Fibroblast of lung (primary cell): ENCODE measurements at regions not wholly inside any gene's neighbourhood (a gene's known extent, or its start where the extent isn't known, plus 50 kb on each side); places are given as distances from the start of the nearest gene placed in this dataset.

ENCODE experiments used
- DNase-seq, 2 donors: peaks; one replicate each; pipeline versions ENCODE4 v3.0.0 to v3.0.0-alpha.2; 2010; ENCODE audit warnings: low read depth in 2 of 2
- H2AFZ ChIP-seq: 2 replicates; pipeline ENCODE4 v1.5.1; 2012; ENCODE audit warnings: low read length, control low read depth, inconsistent platforms
- H3K27ac ChIP-seq: 2 replicates; pipeline ENCODE4 v1.5.1; 2011; ENCODE audit warnings: low read length, control low read depth; ENCODE audit not compliant: insufficient read depth
- H3K27me3 ChIP-seq: 2 replicates; pipeline ENCODE4 v1.5.1; 2011; ENCODE audit warnings: mild to moderate bottlenecking, low read length; ENCODE audit not compliant: control insufficient read depth, insufficient read depth
- H3K36me3 ChIP-seq: 2 replicates; pipeline ENCODE4 v1.5.1; 2011; ENCODE audit warnings: low read length; ENCODE audit not compliant: control insufficient read depth, insufficient read depth
- H3K4me1 ChIP-seq: 2 replicates; pipeline ENCODE4 v1.5.1; 2011; ENCODE audit warnings: low read length; ENCODE audit not compliant: control insufficient read depth, insufficient read depth; ENCODE audit errors: extremely low read depth
- H3K4me2 ChIP-seq: 2 replicates; pipeline ENCODE4 v1.5.1; 2011; ENCODE audit warnings: low read length, control low read depth; ENCODE audit not compliant: insufficient read depth; ENCODE audit errors: extremely low read depth
- H3K4me3 ChIP-seq, 4 experiments: fragments of 200-600 bp in 1 of 4; sonication (generic) in 1 of 4; replicated peaks in 1 of 4; 2 replicates each; pipeline ENCODE4 v1.5.1; 2011 to 2016; ENCODE audit warnings: low read length in 4 of 4, low read depth in 3 of 4, mild to moderate bottlenecking in 3 of 4, control low read depth in 2 of 4, inconsistent platforms in 1 of 4, mixed read lengths in 1 of 4; ENCODE audit not compliant: insufficient read depth in 1 of 4; ENCODE audit errors: control extremely low read depth in 1 of 4
- H3K79me2 ChIP-seq: 2 replicates; pipeline ENCODE4 v1.5.1; 2012; ENCODE audit warnings: mild to moderate bottlenecking, low read length, inconsistent platforms; ENCODE audit not compliant: control insufficient read depth, insufficient read depth
- H3K9ac ChIP-seq: 2 replicates; pipeline ENCODE4 v1.5.1; 2011; ENCODE audit warnings: mild to moderate bottlenecking, low read length, control low read depth; ENCODE audit not compliant: insufficient read depth
- H3K9me3 ChIP-seq: 2 replicates; pipeline ENCODE4 v1.5.1; 2012; ENCODE audit warnings: low read depth, low read length; ENCODE audit not compliant: control insufficient read depth, insufficient read depth
- H4K20me1 ChIP-seq: 2 replicates; pipeline ENCODE4 v1.5.1; 2011; ENCODE audit warnings: low read length; ENCODE audit not compliant: control insufficient read depth, insufficient read depth; ENCODE audit errors: extremely low read depth
- EZH2 ChIP-seq: IDR thresholded peaks from 2 replicates; pipeline ENCODE4 v1.5.1; 2012; ENCODE audit warnings: low read length, control low read depth, mild to moderate bottlenecking; ENCODE audit errors: missing control alignments
- TF ChIP-seq, protein P1 (sequence below), 2 donors: IDR thresholded peaks in 1 of 2; conservative IDR thresholded peaks in 1 of 2; 1 replicate in 1 of 2; 2 replicates in 1 of 2; pipeline ENCODE4 v1.5.1; 2011 to 2012; ENCODE audit warnings: low read length in 2 of 2, control low read depth in 1 of 2, inconsistent platforms in 1 of 2, low read depth in 1 of 2, mild to moderate bottlenecking in 1 of 2

DNA sequence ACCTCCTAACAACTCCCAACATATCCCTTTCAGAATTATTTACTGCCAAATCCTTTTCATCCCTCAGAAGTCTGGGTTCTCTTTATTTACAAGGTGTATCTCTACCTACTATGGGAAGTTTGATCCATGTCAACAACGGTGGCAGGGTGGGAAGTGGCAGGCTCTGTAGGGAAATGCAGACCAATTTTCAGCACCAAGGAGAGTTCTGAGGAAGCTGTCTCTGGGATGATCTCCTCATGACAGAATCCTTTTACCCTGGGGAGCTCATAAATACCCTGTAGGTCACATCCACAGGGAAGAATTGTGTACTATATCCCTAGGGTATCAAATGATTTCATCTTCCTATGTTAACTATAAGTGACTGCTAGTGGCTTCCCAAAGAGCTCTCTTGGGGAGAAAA, 107.8 kb upstream of the NEK6 start:
- Histone ChIP-seq H4K20me1 (no peaks in the 10 kb centered on the region), H2AFZ (no peak overlapping the region), H3K27ac (no peak overlapping the region), H3K9ac (no peak overlapping the region), H3K4me3 (no peak overlapping the region), H3K4me1 (no peaks in the 10 kb centered on the region), H3K9me3 (no peaks in the 10 kb centered on the region), H3K4me2 (no peak overlapping the region), H3K27me3 (no peaks in the 10 kb centered on the region), H3K36me3 (no peaks in the 10 kb centered on the region), H3K79me2 (no peaks in the 10 kb centered on the region)
- TF ChIP-seq, protein P1, sequence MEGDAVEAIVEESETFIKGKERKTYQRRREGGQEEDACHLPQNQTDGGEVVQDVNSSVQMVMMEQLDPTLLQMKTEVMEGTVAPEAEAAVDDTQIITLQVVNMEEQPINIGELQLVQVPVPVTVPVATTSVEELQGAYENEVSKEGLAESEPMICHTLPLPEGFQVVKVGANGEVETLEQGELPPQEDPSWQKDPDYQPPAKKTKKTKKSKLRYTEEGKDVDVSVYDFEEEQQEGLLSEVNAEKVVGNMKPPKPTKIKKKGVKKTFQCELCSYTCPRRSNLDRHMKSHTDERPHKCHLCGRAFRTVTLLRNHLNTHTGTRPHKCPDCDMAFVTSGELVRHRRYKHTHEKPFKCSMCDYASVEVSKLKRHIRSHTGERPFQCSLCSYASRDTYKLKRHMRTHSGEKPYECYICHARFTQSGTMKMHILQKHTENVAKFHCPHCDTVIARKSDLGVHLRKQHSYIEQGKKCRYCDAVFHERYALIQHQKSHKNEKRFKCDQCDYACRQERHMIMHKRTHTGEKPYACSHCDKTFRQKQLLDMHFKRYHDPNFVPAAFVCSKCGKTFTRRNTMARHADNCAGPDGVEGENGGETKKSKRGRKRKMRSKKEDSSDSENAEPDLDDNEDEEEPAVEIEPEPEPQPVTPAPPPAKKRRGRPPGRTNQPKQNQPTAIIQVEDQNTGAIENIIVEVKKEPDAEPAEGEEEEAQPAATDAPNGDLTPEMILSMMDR (conservative IDR thresholded peaks at IDR 0.05 in 1 of 2, IDR thresholded peaks at IDR 0.05 in 1 of 2; ENCODE audit: low read depth in 1 of 2, low read length in 2 of 2), result no peak
- TF ChIP-seq EZH2, result no peak
- DNase-seq, result no peak

DNA sequence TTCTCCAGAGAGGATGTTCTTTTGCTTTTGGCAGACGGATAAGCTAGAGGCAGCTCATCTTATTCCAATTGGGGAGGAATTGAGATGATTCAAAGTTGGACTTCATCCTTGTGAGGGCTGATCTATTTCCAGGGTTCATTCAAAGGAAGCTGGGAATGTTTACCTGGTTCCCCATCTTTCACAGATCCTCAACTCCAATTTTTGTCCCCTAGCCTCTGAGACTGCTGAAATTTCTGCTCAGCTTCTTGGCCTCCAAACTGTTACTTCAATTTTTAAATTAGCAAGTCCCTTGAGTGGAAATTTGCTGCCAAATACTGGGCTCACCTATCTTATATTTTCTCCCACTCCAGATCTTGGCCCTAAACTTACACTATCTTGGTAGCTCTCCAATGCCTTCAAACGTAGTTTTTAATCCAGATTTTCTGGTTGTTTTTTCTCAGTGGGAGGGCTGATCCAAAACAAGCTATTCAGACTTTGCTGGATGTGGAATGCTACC, 93.9 kb upstream of the NEK6 start:
- Histone ChIP-seq H3K27ac (no peak overlapping the region), H3K4me3 (no peak overlapping the region), H3K9me3 (no peaks in the 10 kb centered on the region), H3K9ac (no peak overlapping the region), H3K36me3 (no peaks in the 10 kb centered on the region), H3K4me2 (no peak overlapping the region), H3K27me3 (peaks cover 3% of the 10 kb centered on the region), H2AFZ (no peak overlapping the region), H3K4me1 (no peaks in the 10 kb centered on the region), H4K20me1 (no peaks in the 10 kb centered on the region), H3K79me2 (no peaks in the 10 kb centered on the region)
- no peak for TF ChIP-seq EZH2
- TF ChIP-seq, protein P1 (conservative IDR thresholded peaks at IDR 0.05 in 1 of 2, IDR thresholded peaks at IDR 0.05 in 1 of 2; ENCODE audit: low read depth in 1 of 2, low read length in 2 of 2), result no peak
- no peak for DNase-seq

DNA sequence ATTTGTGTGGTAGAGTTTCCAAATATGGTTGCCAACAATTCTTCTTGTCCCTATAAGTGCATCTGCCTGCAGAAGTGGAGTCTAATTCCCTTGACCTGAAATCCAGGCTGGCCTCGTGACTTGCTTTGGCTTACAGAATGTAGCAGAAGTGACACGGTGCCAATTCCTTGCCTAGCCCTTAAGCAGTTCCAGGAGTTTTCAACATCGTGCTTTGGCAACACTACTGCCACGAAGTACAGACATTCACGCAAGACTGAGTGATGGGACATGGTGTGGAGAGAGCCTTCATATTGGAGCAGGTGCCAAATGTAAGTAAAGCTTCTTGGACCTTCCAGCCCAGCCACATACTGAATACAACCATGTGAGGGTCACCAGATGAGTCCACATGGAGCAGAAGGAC, 92.9 kb upstream of the NEK6 start:
- no peak overlapping the region for H2AFZ ChIP-seq
- H3K27me3 ChIP-seq, result peaks cover 3% of the 10 kb centered on the region
- no peak for DNase-seq

More for the DNA sequence above, 92.9 kb upstream of the NEK6 start:
- Histone ChIP-seq H3K79me2 (no peaks in the 10 kb centered on the region), H4K20me1 (no peaks in the 10 kb centered on the region), H3K9ac (no peak overlapping the region), H3K4me3 (no peak overlapping the region), H3K27ac (no peak overlapping the region), H3K4me2 (no peak overlapping the region), H3K4me1 (no peaks in the 10 kb centered on the region), H3K9me3 (no peaks in the 10 kb centered on the region), H3K36me3 (no peaks in the 10 kb centered on the region)
- TF ChIP-seq, protein P1 (conservative IDR thresholded peaks at IDR 0.05 in 1 of 2, IDR thresholded peaks at IDR 0.05 in 1 of 2; ENCODE audit: low read depth in 1 of 2, low read length in 2 of 2), result no peak
- no peak for TF ChIP-seq EZH2
